ENCODE measurements at regions not wholly inside any gene's neighbourhood (a gene's known extent, or its start where the extent isn't known, plus 50 kb on each side); places are given as distances from the start of the nearest gene placed in this dataset.

DNA sequence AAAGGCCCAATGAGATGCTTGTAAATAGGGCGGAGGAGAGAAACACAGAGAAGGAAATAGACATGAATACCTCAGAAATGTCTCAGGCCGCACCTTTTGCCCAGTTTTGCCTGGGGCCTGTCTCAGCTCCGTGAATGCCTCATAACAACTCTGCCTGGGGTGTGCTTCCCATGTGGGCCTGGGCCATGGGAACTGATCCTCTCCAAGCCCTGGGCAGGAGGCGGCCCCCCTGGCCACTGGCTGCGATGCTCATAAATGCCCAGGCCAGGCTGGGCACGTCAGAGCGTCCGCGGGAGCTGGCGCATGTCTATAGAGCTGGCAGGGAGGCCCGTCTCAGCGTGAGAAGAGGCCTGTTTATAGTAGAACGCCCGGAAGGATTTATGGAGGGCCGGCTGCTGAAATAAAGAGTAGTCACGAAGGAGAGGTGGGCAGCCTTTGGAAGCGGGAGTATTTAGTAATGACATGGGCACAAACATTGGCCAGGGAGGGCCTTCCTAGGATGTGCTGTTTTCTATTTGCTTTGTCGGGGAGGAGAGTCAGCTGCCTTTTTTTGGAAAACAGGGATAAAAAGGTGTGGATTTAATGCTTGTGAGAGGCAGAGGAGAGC lies 85.9 kb upstream of the IGF1R start:
- no peak for DNase-seq

DNA sequence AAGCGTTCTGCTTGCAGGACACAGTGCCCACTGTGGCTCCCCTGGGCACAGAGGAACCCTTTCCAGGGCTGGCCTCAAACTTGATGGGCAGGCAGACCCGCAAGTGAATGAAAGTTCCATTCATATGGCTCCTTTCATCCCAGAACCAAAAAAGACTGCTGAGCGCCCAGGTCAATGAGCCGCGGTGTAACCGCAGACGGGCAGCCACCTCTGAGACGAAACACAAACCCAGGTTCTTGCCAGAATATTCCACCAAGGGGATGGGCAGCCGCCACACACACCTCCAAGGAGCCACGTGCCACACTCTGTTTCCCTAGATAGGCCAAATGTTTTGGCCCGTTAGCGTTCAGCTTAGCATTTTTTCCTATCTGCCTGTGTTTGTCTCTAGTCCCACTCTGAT lies 82.8 kb upstream of the IGF1R start:
- DNase-seq, result no peak

GRCh38 chr15:98567951-98568350 lies 80.4 kb upstream of the IGF1R start:
- no peak for DNase-seq

DNA sequence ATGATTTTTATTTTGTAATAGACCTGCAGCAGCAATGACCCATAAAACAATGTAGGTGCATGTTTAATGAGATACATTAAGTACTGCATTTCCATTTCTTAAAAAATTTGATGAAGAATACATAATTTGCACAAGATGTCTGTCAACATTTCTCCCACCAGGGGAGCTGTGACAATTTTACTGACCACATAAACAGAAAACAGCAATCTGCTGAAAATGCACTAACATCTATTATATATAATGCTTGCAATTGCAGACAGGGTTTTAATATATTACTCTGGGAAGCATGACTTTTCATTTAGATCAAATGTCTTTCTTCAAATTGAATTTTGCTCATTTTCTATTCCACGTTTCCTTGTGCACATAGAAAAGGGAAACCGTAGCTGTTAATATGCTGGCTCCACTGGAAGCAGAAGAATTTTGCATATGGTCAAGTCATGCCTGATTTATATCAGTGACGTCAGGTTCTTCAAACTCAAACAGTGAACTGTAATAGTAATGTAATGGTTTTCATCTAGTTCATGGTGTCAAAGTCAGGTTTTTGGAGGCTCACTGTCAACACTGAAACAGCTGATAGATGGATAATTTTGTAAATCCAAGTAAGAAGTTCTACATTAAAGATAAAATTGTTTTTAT lies 79.8 kb upstream of the IGF1R start:
- no peak for DNase-seq

DNA sequence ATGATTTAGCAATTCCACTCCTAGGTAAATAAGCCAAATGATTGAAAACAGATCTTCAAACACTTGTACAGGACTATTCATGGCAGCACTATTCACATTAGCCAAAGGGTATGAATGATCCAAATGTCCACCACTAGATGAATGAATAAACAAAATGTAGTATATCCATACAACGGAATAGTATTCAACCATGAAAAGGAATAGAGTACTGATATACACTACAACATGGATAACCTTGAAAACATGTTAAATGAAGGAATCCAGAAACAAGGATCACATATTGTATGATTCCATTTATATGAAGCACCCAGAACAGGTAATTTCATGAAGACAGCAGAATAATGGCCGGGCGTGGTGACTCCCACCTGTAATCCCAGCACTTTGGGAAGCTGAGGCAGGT lies 78.2 kb upstream of the IGF1R start:
- no peak for DNase-seq

GRCh38 chr15:98580572-98580971 lies 67.8 kb upstream of the IGF1R start:
- no peak for DNase-seq

DNA sequence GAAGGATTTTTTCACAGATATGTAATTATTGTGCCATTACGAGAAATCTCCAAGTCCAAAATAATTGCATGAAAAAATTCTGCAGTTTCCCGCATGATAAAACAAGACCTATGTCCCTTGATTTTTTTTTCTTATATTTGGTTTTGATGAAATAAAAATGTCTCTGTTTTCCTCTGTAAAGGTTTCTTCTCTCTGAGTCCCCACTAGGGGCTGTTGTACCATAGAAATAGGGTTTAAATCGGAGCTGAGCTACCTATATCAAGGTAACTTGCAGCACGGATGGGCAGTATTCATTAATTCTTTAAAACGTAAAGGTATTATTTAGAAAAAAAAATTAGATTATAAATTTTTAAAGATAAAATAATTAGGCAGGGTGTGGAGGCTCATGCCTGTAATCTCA lies 66.6 kb upstream of the IGF1R start:
- no peak for DNase-seq

- no peak for DNase-seq
These were observed 65.3 kb upstream of the IGF1R start for GRCh38 chr15:98582900-98583554.

GRCh38 chr15:98583771-98584430 lies 64.4 kb upstream of the IGF1R start:
- no peak for DNase-seq

- DNase-seq, result no peak
These were observed 62.3 kb upstream of the IGF1R start for GRCh38 chr15:98586066-98586465.

DNA sequence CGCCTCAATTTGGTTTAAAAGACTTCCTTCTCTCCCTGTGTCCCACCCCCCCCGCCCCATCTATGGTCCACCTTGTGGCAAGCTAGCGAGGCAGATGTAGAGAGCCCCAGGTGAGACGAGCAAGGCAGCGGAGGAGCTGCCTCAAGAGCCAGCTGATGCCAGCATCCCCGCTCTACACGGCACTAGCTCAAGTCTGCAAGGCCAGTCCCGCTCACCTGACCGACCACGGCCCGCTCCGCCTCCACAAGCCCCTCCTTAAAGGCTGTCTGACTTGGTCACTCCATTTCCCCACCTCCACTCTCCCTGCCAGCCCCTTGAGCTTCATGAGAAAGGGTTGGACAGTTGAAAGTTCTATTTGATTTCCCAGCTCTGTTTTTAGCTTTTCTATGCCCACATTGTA lies 56.2 kb upstream of the IGF1R start:
- DNase-seq, result no peak

GRCh38 chr15:98596131-98596530 lies 52.2 kb upstream of the IGF1R start:
- DNase-seq, result no peak

- DNase-seq, result no peak
These were observed 51.4 kb upstream of the IGF1R start for GRCh38 chr15:98596885-98597392.

GRCh38 chr15:98597666-98598065 lies 50.7 kb upstream of the IGF1R start:
- no peak for DNase-seq
